GM12892 (cell line): ENCODE measurements at regions not wholly inside any gene's neighbourhood (a gene's known extent, or its start where the extent isn't known, plus 50 kb on each side); places are given as distances from the start of the nearest gene placed in this dataset.

ENCODE experiments used
- POLR2A ChIP-seq: IDR thresholded peaks from 2 replicates; pipeline ENCODE4 v1.6.1; 2011; ENCODE audit warnings: low read depth, low read length, control low read depth
- POLR2AphosphoS5 ChIP-seq: IDR thresholded peaks from 2 replicates; pipeline ENCODE4 v1.6.1; 2011; ENCODE audit warnings: low read depth, low read length, control low read depth
- TAF1 ChIP-seq: IDR thresholded peaks from 2 replicates; pipeline ENCODE4 v1.6.1; 2011; ENCODE audit warnings: low read depth, mild to moderate bottlenecking, control low read depth, low read length, borderline replicate concordance

GRCh38 chr16:80442779-80443178, 98.0 kb upstream of the DYNLRB2 start:
- TF ChIP-seq POLR2A (no peak), TAF1 (no peak), POLR2AphosphoS5 (no peak)
